ENCODE measurements at regions not wholly inside any gene's neighbourhood (a gene's known extent, or its start where the extent isn't known, plus 50 kb on each side); places are given as distances from the start of the nearest gene placed in this dataset.

DNA sequence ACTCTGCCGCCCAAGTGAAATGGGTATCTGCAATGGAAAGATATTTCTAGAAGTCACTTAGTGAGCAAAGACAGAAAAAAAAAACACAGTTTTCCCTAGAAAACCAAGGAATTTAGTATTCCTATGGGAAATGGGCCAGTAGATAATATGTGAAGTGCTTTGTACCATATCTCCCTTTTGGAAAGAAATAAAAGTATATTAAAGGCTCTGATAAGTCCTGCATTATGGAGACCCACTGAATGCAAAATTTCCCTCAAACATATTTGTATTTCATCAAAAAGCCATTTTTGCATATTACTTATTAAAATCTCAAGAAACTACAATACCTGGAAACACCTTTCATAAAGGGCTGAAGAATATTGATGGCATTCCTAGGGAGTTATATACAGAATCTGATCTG lies 51.6 kb upstream of the DYNLRB2 start:
- no peaks in the 10 kb centered on the region for H3K4me1 ChIP-seq (ENCODE audit: control insufficient read depth in 2 of 2, insufficient read depth in 2 of 2, low read length in 2 of 2)
- H3K27me3 ChIP-seq (ENCODE audit: control insufficient read depth in 2 of 2, insufficient read depth in 2 of 2, low read length in 2 of 2) = peaks cover 0 to 4% of the 10 kb centered on the region in 2 donors
- no peaks in the 10 kb centered on the region for H3K36me3 ChIP-seq (ENCODE audit: control insufficient read depth in 2 of 2, insufficient read depth in 2 of 2, low read length in 2 of 2)
- no peaks in the 10 kb centered on the region for H3K9me3 ChIP-seq (ENCODE audit: control insufficient read depth in 2 of 2, low read length in 2 of 2)
- H3K4me3 ChIP-seq (ENCODE audit: low read length in 2 of 2) = no peak overlapping the region
- H3K9ac ChIP-seq (ENCODE audit: low read depth in 1 of 2, low read length in 2 of 2) = no peak overlapping the region
- no peak overlapping the region for H3K27ac ChIP-seq (ENCODE audit: low read depth in 2 of 2, low read length in 2 of 2)

DNA sequence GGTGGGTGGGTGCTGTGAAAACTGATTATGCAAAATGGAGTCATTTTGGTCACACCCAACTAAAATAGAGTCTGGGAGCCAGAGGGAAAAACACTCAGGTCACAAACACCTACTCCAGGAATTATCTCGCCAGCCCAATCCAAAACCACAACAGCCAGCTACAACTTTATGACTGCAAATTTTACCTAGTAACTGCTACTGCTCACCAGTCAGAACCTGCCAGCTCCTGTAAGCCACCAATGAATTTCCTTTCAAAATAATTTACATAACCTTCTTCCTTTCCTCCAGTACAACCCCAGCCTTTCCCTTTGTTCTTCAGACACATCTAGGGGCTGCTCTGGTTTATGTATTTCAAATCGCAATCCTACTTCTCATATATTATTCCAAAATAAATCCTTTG lies 52.6 kb upstream of the DYNLRB2 start:
- Histone ChIP-seq H3K27me3 (ENCODE audit: control insufficient read depth in 2 of 2, insufficient read depth in 2 of 2, low read length in 2 of 2) (peaks cover 0 to 4% of the 10 kb centered on the region in 2 donors), H3K4me1 (ENCODE audit: control insufficient read depth in 2 of 2, insufficient read depth in 2 of 2, low read length in 2 of 2) (no peaks in the 10 kb centered on the region), H3K4me3 (ENCODE audit: low read length in 2 of 2) (no peak overlapping the region), H3K27ac (ENCODE audit: low read depth in 2 of 2, low read length in 2 of 2) (no peak overlapping the region), H3K36me3 (ENCODE audit: control insufficient read depth in 2 of 2, insufficient read depth in 2 of 2, low read length in 2 of 2) (no peaks in the 10 kb centered on the region), H3K9me3 (ENCODE audit: control insufficient read depth in 2 of 2, low read length in 2 of 2) (no peaks in the 10 kb centered on the region), H3K9ac (ENCODE audit: low read depth in 1 of 2, low read length in 2 of 2) (no peak overlapping the region)

DNA sequence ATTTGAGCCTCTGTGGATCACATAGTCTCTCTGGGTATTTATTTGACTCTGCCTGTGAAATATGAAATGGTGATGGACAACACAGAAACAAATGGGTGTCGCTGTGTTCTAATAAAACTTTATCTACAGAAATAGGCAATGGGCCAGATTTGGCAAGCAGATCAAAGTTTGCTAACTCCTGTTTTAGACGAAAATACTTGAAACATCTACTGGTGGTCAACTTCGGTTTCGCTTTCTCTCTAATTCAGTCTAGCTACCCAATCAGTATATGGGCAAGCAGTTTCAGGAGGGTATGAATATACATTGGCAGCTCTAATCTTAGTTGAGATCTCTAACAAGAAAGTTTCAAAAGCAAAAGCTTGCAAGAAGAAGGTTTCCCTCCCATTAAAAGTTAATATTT lies 60.1 kb upstream of the DYNLRB2 start:
- Histone ChIP-seq H3K4me3 (ENCODE audit: low read length in 2 of 2) (no peak overlapping the region), H3K9me3 (ENCODE audit: control insufficient read depth in 2 of 2, low read length in 2 of 2) (no peaks in the 10 kb centered on the region), H3K27ac (ENCODE audit: low read depth in 2 of 2, low read length in 2 of 2) (no peak overlapping the region), H3K9ac (ENCODE audit: low read depth in 1 of 2, low read length in 2 of 2) (no peak overlapping the region), H3K36me3 (ENCODE audit: control insufficient read depth in 2 of 2, insufficient read depth in 2 of 2, low read length in 2 of 2) (no peaks in the 10 kb centered on the region), H3K4me1 (ENCODE audit: control insufficient read depth in 2 of 2, insufficient read depth in 2 of 2, low read length in 2 of 2) (no peaks in the 10 kb centered on the region), H3K27me3 (ENCODE audit: control insufficient read depth in 2 of 2, insufficient read depth in 2 of 2, low read length in 2 of 2) (peaks cover 0 to 2% of the 10 kb centered on the region in 2 donors)

DNA sequence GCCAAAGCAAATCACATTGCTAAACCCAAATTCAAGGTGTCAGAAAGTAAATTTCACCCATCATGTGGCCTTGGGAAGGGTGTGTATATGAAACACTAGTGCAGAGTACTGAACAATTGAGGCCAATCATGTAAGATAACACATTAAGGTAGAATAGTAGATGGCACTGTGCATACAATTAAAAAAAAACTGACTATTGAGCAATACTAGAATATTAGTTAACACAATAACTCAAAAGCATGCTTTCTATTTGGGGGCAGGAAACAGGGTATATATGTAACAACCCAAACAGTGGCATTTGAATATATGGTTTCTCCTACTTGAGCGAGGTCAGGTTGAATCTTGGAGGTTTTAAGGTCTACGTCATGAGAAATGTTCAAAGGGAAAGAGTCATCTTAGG lies 63.0 kb upstream of the DYNLRB2 start:
- Histone ChIP-seq H3K4me1 (ENCODE audit: control insufficient read depth in 2 of 2, insufficient read depth in 2 of 2, low read length in 2 of 2) (no peaks in the 10 kb centered on the region), H3K27ac (ENCODE audit: low read depth in 2 of 2, low read length in 2 of 2) (no peak overlapping the region), H3K36me3 (ENCODE audit: control insufficient read depth in 2 of 2, insufficient read depth in 2 of 2, low read length in 2 of 2) (no peaks in the 10 kb centered on the region), H3K4me3 (ENCODE audit: low read length in 2 of 2) (no peak overlapping the region), H3K9me3 (ENCODE audit: control insufficient read depth in 2 of 2, low read length in 2 of 2) (no peaks in the 10 kb centered on the region), H3K9ac (ENCODE audit: low read depth in 1 of 2, low read length in 2 of 2) (no peak overlapping the region), H3K27me3 (ENCODE audit: control insufficient read depth in 2 of 2, insufficient read depth in 2 of 2, low read length in 2 of 2) (peaks cover 0 to 2% of the 10 kb centered on the region in 2 donors)

DNA sequence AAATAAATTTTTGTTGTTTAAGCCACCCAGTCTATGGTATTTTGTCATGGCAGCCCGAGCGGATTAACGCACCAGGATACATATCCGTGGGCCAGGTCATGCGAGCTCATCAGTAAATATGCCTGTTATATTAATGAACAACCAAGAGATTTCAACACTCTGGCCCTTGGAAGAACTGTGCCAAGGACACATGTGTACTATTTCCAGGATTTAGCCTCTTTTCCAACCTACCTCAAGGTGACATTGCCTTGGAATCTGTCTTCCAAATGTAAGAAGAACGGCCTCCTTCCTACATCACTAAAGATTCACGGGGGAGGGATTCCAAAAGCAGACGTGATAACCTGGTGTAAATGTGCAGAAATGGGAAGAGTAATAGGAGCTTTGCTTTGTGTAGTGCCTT lies 72.8 kb upstream of the DYNLRB2 start:
- H3K9me3 ChIP-seq (ENCODE audit: control insufficient read depth in 2 of 2, low read length in 2 of 2) = no peaks in the 10 kb centered on the region
- H3K36me3 ChIP-seq (ENCODE audit: control insufficient read depth in 2 of 2, insufficient read depth in 2 of 2, low read length in 2 of 2) = no peaks in the 10 kb centered on the region
- H3K27ac ChIP-seq (ENCODE audit: low read depth in 2 of 2, low read length in 2 of 2) = no peak overlapping the region
- peaks cover 0 to 4% of the 10 kb centered on the region in 2 donors for H3K4me1 ChIP-seq (ENCODE audit: control insufficient read depth in 2 of 2, insufficient read depth in 2 of 2, low read length in 2 of 2)
- H3K27me3 ChIP-seq (ENCODE audit: control insufficient read depth in 2 of 2, insufficient read depth in 2 of 2, low read length in 2 of 2) = no peaks in the 10 kb centered on the region
- H3K9ac ChIP-seq (ENCODE audit: low read depth in 1 of 2, low read length in 2 of 2) = no peak overlapping the region
- H3K4me3 ChIP-seq (ENCODE audit: low read length in 2 of 2) = no peak overlapping the region

DNA sequence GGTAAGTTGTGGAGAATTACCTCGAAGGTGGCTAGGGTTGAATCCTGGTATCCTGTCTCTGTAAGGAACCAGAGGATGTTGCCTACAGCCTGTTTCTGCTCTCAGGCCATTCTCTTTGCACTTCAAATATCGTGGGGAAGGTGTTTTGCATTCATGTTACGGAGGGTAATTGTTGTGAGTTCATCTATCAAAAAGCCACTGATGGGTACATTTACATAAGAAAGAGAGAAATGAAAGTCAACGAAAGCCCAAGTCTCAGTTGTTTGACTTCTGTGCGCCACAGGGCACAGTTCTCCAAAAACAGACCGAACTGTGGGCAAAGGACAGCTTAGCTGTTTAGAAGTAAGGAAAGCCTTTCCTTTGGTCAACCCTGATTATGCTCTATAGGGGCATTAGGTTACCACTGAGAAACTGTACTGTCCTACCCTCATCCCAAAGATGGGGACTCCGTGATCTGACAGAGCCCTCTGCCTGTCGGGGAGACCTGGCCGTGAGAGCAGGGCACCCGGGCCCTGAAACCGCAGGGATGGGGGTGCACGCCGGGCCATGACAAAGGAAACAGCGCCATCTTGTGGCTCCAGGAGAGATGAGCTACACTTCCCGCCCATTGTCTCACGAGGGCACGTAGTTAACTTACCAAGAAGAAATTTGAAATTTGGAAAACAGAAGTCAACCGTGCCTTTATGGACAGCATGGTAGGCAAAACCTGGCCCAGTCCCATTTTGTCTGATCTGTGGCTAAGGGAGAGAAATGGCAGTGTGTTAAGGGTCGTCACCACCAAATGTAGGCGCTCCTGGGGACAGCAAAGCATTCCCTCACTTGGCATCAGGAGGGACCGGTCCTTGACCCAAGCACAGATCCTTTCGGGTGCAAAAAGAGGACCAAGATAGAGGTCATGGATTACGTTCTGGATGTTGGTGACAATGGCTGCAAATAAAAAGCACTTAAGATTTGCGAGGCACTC lies 74.5 kb upstream of the DYNLRB2 start:
- Histone ChIP-seq H3K4me1 (ENCODE audit: control insufficient read depth in 2 of 2, insufficient read depth in 2 of 2, low read length in 2 of 2) (peaks cover 0 to 4% of the 10 kb centered on the region in 2 donors), H3K27ac (ENCODE audit: low read depth in 2 of 2, low read length in 2 of 2) (no peak overlapping the region), H3K9me3 (ENCODE audit: control insufficient read depth in 2 of 2, low read length in 2 of 2) (no peaks in the 10 kb centered on the region), H3K36me3 (ENCODE audit: control insufficient read depth in 2 of 2, insufficient read depth in 2 of 2, low read length in 2 of 2) (no peaks in the 10 kb centered on the region), H3K9ac (ENCODE audit: low read depth in 1 of 2, low read length in 2 of 2) (no peak overlapping the region), H3K27me3 (ENCODE audit: control insufficient read depth in 2 of 2, insufficient read depth in 2 of 2, low read length in 2 of 2) (no peaks in the 10 kb centered on the region), H3K4me3 (ENCODE audit: low read length in 2 of 2) (no peak overlapping the region)

GRCh38 chr16:80463751-80464495 lies 76.9 kb upstream of the DYNLRB2 start:
- Histone ChIP-seq H3K9ac (ENCODE audit: low read depth in 1 of 2, low read length in 2 of 2) (no peak overlapping the region), H3K27ac (ENCODE audit: low read depth in 2 of 2, low read length in 2 of 2) (no peak overlapping the region), H3K36me3 (ENCODE audit: control insufficient read depth in 2 of 2, insufficient read depth in 2 of 2, low read length in 2 of 2) (no peaks in the 10 kb centered on the region), H3K9me3 (ENCODE audit: control insufficient read depth in 2 of 2, low read length in 2 of 2) (no peaks in the 10 kb centered on the region), H3K4me1 (ENCODE audit: control insufficient read depth in 2 of 2, insufficient read depth in 2 of 2, low read length in 2 of 2) (peaks cover 0 to 4% of the 10 kb centered on the region in 2 donors), H3K4me3 (ENCODE audit: low read length in 2 of 2) (no peak overlapping the region), H3K27me3 (ENCODE audit: control insufficient read depth in 2 of 2, insufficient read depth in 2 of 2, low read length in 2 of 2) (no peaks in the 10 kb centered on the region)

- Histone ChIP-seq H3K27me3 (ENCODE audit: control insufficient read depth in 2 of 2, insufficient read depth in 2 of 2, low read length in 2 of 2) (no peaks in the 10 kb centered on the region), H3K4me1 (ENCODE audit: control insufficient read depth in 2 of 2, insufficient read depth in 2 of 2, low read length in 2 of 2) (peaks cover 0 to 4% of the 10 kb centered on the region in 2 donors), H3K4me3 (ENCODE audit: low read length in 2 of 2) (no peak overlapping the region), H3K27ac (ENCODE audit: low read depth in 2 of 2, low read length in 2 of 2) (no peak overlapping the region), H3K9ac (ENCODE audit: low read depth in 1 of 2, low read length in 2 of 2) (no peak overlapping the region), H3K36me3 (ENCODE audit: control insufficient read depth in 2 of 2, insufficient read depth in 2 of 2, low read length in 2 of 2) (no peaks in the 10 kb centered on the region), H3K9me3 (ENCODE audit: control insufficient read depth in 2 of 2, low read length in 2 of 2) (no peaks in the 10 kb centered on the region)
Observed at GRCh38 chr16:80463326-80463725, 77.5 kb upstream of the DYNLRB2 start.

DNA sequence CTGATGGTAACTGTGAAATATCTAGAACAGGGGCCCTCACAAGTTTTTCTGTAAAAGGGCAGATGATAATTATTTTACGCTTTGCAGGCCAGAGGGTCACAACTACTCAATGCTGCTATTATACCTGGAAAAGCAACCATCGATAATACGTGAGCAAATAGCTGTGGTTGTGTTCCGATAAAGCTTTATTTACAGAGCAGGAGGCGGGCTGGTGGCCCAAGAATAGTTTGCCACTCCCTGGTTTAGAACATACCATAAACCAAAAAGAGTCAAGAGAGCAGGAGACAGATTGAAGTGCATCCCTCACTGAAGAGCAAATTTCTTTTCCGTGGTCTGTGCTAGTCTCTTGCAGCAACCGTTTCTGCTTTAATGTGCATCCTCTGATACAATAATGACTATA lies 77.9 kb upstream of the DYNLRB2 start:
- Histone ChIP-seq H3K4me1 (ENCODE audit: control insufficient read depth in 2 of 2, insufficient read depth in 2 of 2, low read length in 2 of 2) (peaks cover 0 to 4% of the 10 kb centered on the region in 2 donors), H3K27ac (ENCODE audit: low read depth in 2 of 2, low read length in 2 of 2) (no peak overlapping the region), H3K36me3 (ENCODE audit: control insufficient read depth in 2 of 2, insufficient read depth in 2 of 2, low read length in 2 of 2) (no peaks in the 10 kb centered on the region), H3K4me3 (ENCODE audit: low read length in 2 of 2) (no peak overlapping the region), H3K27me3 (ENCODE audit: control insufficient read depth in 2 of 2, insufficient read depth in 2 of 2, low read length in 2 of 2) (no peaks in the 10 kb centered on the region), H3K9me3 (ENCODE audit: control insufficient read depth in 2 of 2, low read length in 2 of 2) (no peaks in the 10 kb centered on the region), H3K9ac (ENCODE audit: low read depth in 1 of 2, low read length in 2 of 2) (no peak overlapping the region)

DNA sequence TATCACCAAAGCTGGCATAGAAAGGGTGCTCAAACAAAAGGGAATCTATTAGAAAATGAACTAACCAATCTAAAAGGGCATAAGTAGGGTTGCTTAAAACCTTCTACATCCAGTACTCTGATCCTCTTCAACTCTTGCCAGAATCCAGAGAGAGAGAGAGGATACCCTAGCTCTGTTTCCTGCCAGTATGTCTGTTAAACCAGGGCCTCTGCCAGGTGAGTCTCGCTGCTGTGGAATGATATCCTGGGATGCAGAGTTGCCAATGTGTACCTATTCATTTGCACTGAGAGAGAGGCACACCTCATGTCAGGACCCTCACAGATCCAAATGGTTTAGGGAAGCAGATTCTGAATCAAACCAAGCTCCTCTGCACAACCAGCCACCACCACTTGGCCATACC lies 79.8 kb upstream of the DYNLRB2 start:
- Histone ChIP-seq H3K36me3 (ENCODE audit: control insufficient read depth in 2 of 2, insufficient read depth in 2 of 2, low read length in 2 of 2) (no peaks in the 10 kb centered on the region), H3K27me3 (ENCODE audit: control insufficient read depth in 2 of 2, insufficient read depth in 2 of 2, low read length in 2 of 2) (no peaks in the 10 kb centered on the region), H3K27ac (ENCODE audit: low read depth in 2 of 2, low read length in 2 of 2) (no peak overlapping the region), H3K9ac (ENCODE audit: low read depth in 1 of 2, low read length in 2 of 2) (no peak overlapping the region), H3K4me3 (ENCODE audit: low read length in 2 of 2) (no peak overlapping the region), H3K9me3 (ENCODE audit: control insufficient read depth in 2 of 2, low read length in 2 of 2) (no peaks in the 10 kb centered on the region), H3K4me1 (ENCODE audit: control insufficient read depth in 2 of 2, insufficient read depth in 2 of 2, low read length in 2 of 2) (no peaks in the 10 kb centered on the region)

Data from mucosa of rectum (tissue), 2 donors.